PC-3 (cell line): ENCODE measurements at regions not wholly inside any gene's neighbourhood (a gene's known extent, or its start where the extent isn't known, plus 50 kb on each side); places are given as distances from the start of the nearest gene placed in this dataset.

Source experiments
- CTCF ChIP-seq: fragments of 300-600 bp; sonication (generic); conservative IDR thresholded peaks from 2 replicates; pipeline ENCODE4 v1.5.1; 2017; ENCODE audit warnings: antibody characterized with exemption, low read depth, mild to moderate bottlenecking, low read length
- EZH2 ChIP-seq: fragments of 300-600 bp; sonication (generic); IDR thresholded peaks from one replicate; pipeline ENCODE4 v1.6.1; 2017; ENCODE audit warnings: antibody characterized with exemption, mild to moderate bottlenecking, low read length; ENCODE audit not compliant: unreplicated experiment
- EZH2phosphoT487 ChIP-seq: fragments of 300-600 bp; sonication (generic); IDR thresholded peaks from 2 replicates; pipeline ENCODE4 v1.6.1; 2018; ENCODE audit warnings: mild to moderate bottlenecking, antibody characterized with exemption, low read length, borderline replicate concordance

GRCh38 chr6:156109713-156110112 lies 654.1 kb upstream of the NOX3 start:
- no peak for TF ChIP-seq EZH2
- TF ChIP-seq CTCF, result no peak
- TF ChIP-seq EZH2phosphoT487, result no peak
